SK-N-SH (cell line): ENCODE measurements at regions not wholly inside any gene's neighbourhood (a gene's known extent, or its start where the extent isn't known, plus 50 kb on each side); places are given as distances from the start of the nearest gene placed in this dataset.
"Not testable (repeated sequence)": the region's sequence is repeated elsewhere in the genome, so short reads cannot be mapped to it uniquely, and the experiment has no call there.

Experiments
- CTCF ChIA-PET: fragments of 300-600, 350-600 bp; formaldehyde crosslinking; extraction: SDS; loops from one replicate; lab custom pipeline; 2021; lab: Yijun Ruan, JAX
- POLR2A ChIA-PET: fragments of 350-600 bp; sonication (Branson Sonifier 250); formaldehyde crosslinking; extraction: SDS; loops from one replicate; lab custom pipeline; 2020; ENCODE audit warnings: antibody characterized with exemption, inconsistent platforms; lab: Yijun Ruan, JAX
- DNase-seq: peaks from one replicate; pipeline ENCODE4 v3.0.0; 2012
- H2AFZ ChIP-seq: fragments of 200-600 bp; sonication (generic); 2 replicates; pipeline ENCODE4 v1.8.1; 2016; ENCODE audit warnings: antibody characterized with exemption, mild to moderate bottlenecking, low read depth
- H3F3A ChIP-seq: fragments of 200-600 bp; sonication (generic); replicated peaks from 2 replicates; pipeline ENCODE3; 2016; ENCODE audit warnings: antibody characterized with exemption, mild to moderate bottlenecking; ENCODE audit not compliant: insufficient read depth
- H3K27ac ChIP-seq, 2 experiments: fragments of 200-500 bp in 1 of 2; fragments of 200-600 bp in 1 of 2; sonication (Bioruptor generic) in 1 of 2; sonication (generic), shearing (Covaris generic) in 1 of 2; 2 replicates each; pipeline versions ENCODE4 v1.5.1 to v1.6.1; 2014 to 2016; ENCODE audit warnings: low read depth in 2 of 2, inconsistent platforms in 1 of 2, low read length in 1 of 2, mild to moderate bottlenecking in 1 of 2, mixed read lengths in 1 of 2
- H3K27me3 ChIP-seq: fragments of 200-600 bp; sonication (generic), shearing (Covaris generic); 2 replicates; pipeline ENCODE4 v1.6.1; 2016; ENCODE audit warnings: mixed run types; ENCODE audit not compliant: insufficient read depth
- H3K36me3 ChIP-seq, 2 experiments: fragments of 200-500 bp in 1 of 2; fragments of 200-600 bp in 1 of 2; sonication (Bioruptor generic) in 1 of 2; sonication (generic) in 1 of 2; replicated peaks in 1 of 2; 2 replicates each; pipeline versions ENCODE3 to v1.5.1; 2014 to 2016; ENCODE audit warnings: low read length in 1 of 2, mild to moderate bottlenecking in 1 of 2; ENCODE audit not compliant: insufficient read depth in 2 of 2, control insufficient read depth in 1 of 2
- H3K4me1 ChIP-seq, 2 experiments: fragments of 200-500 bp in 1 of 2; fragments of 200-600 bp in 1 of 2; sonication (Bioruptor generic) in 1 of 2; sonication (generic), shearing (Covaris generic) in 1 of 2; 2 replicates each; pipeline versions ENCODE4 v1.5.1 to v1.6.1; 2014 to 2016; ENCODE audit warnings: low read depth in 1 of 2, low read length in 1 of 2, mixed run types in 1 of 2; ENCODE audit not compliant: insufficient read depth in 2 of 2, control insufficient read depth in 1 of 2
- H3K4me2 ChIP-seq: fragments of 200-600 bp; sonication (generic), shearing (Covaris generic); 2 replicates; pipeline ENCODE4 v1.6.1; 2017; ENCODE audit warnings: mixed run types
- H3K4me3 ChIP-seq, 2 experiments: fragments of 200-500 bp in 1 of 2; fragments of 200-600 bp in 1 of 2; sonication (Bioruptor generic) in 1 of 2; sonication (generic), shearing (Covaris generic) in 1 of 2; 2 replicates each; pipeline versions ENCODE4 v1.5.1 to v1.8.1; 2014 to 2016; ENCODE audit warnings: low read depth in 2 of 2, inconsistent platforms in 1 of 2, low read length in 1 of 2, mild to moderate bottlenecking in 1 of 2, mixed read lengths in 1 of 2, moderate library complexity in 1 of 2
- H3K79me2 ChIP-seq: fragments of 200-600 bp; sonication (generic); 2 replicates; pipeline ENCODE4 v1.8.1; 2017; ENCODE audit warnings: mild to moderate bottlenecking; ENCODE audit not compliant: insufficient read depth
- H3K9ac ChIP-seq: fragments of 200-600 bp; sonication (generic); 2 replicates; pipeline ENCODE4 v1.6.1; 2017; ENCODE audit warnings: mixed run types
- H3K9me2 ChIP-seq: fragments of 200-600 bp; sonication (generic); 2 replicates; pipeline ENCODE4 v1.6.1; 2017; ENCODE audit warnings: mixed run types
- H3K9me3 ChIP-seq: fragments of 200-600 bp; sonication (generic); 2 replicates; pipeline ENCODE4 v1.6.1; 2017; ENCODE audit warnings: mixed run types, mild to moderate bottlenecking, moderate library complexity
- H4K20me1 ChIP-seq: fragments of 200-600 bp; sonication (generic); 2 replicates; pipeline ENCODE4 v1.6.1; 2017; ENCODE audit warnings: mild to moderate bottlenecking, mixed run types; ENCODE audit not compliant: insufficient read depth
- CHD2 ChIP-seq: fragments of 150-350 bp; IDR thresholded peaks from 2 replicates; pipeline ENCODE4 v1.6.1; 2018; ENCODE audit warnings: low read length; ENCODE audit not compliant: partially characterized antibody
- EP300 ChIP-seq, 2 experiments: IDR thresholded peaks; 2 replicates each; pipeline versions ENCODE4 v1.4.0 to v1.6.1; 2012; ENCODE audit warnings: borderline replicate concordance in 1 of 2, low read depth in 1 of 2, low read length in 1 of 2
- GATA2 ChIP-seq: sonication (generic); formaldehyde crosslinking; IDR thresholded peaks from 2 replicates; pipeline ENCODE4 v1.5.0; 2020; ENCODE audit warnings: mild to moderate bottlenecking, missing genetic modification reagents
- JUND ChIP-seq: IDR thresholded peaks from 2 replicates; pipeline ENCODE4 v1.4.0; 2012
- MEF2A ChIP-seq: IDR thresholded peaks from 2 replicates; pipeline ENCODE4 v1.4.0; 2012; ENCODE audit warnings: low read depth, borderline replicate concordance
- POLR2AphosphoS5 ChIP-seq: IDR thresholded peaks from 2 replicates; pipeline ENCODE4 v1.6.1; 2012; ENCODE audit warnings: low read depth, low read length
- RCOR1 ChIP-seq: fragments of 150-350 bp; IDR thresholded peaks from 2 replicates; pipeline ENCODE4 v1.6.1; 2017; ENCODE audit warnings: antibody characterized with exemption, low read length
- RXRA ChIP-seq: IDR thresholded peaks from 2 replicates; pipeline ENCODE4 v1.4.0; 2012; ENCODE audit warnings: low read depth, mild to moderate bottlenecking, borderline replicate concordance
- SIN3A ChIP-seq: IDR thresholded peaks from 2 replicates; pipeline ENCODE4 v1.6.1; 2012; ENCODE audit warnings: low read depth, mild to moderate bottlenecking, low read length, moderate library complexity, borderline replicate concordance
- SMC3 ChIP-seq: IDR thresholded peaks from 2 replicates; pipeline ENCODE4 v1.6.1; 2012; ENCODE audit warnings: low read depth, low read length, improper control_type of control experiment
- WGBS: methylation state at CpG from one replicate; pipeline ENCODE4 v1.1.6; 2017; ENCODE audit warnings: low lambda C conversion rate; 5-methylcytosine and 5-hydroxymethylcytosine counted together
- TF ChIP-seq, protein P1 (sequence below): IDR thresholded peaks from 2 replicates; pipeline ENCODE4 v1.4.0; 2012; ENCODE audit warnings: low read depth, borderline replicate concordance
- TF ChIP-seq, protein P2 (sequence below): IDR thresholded peaks from 2 replicates; pipeline ENCODE4 v1.6.1; 2012; ENCODE audit warnings: mild to moderate bottlenecking, low read depth, low read length, moderate library complexity
- TF ChIP-seq, protein P3 (sequence below): IDR thresholded peaks from 2 replicates; pipeline ENCODE4 v1.4.0; 2012; ENCODE audit warnings: low read depth, borderline replicate concordance
- TF ChIP-seq, protein P4 (sequence below): IDR thresholded peaks from 2 replicates; pipeline ENCODE4; 2012

DNA sequence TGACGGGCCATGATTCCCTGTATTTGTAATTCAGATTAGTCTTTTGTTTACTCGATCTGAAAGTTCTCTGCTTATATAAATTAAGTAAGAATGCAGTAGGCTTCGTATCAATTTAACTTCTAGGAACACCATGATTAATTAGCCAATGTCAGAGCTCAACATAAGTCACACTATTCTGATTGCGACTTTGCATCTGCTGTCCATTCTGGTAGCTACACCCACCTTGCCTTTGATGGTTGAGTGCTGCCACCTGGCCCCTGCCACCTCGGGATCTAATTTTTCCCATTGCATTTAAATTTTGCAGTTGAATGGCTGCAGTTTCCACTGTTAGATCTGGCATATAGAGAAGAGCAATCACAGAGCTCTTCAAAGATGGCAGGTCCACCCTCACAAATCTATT lies 140.0 kb downstream of the LTN1 start:
- ChIA-PET POLR2A (no interaction called here), CTCF (no interaction called here)
- Histone ChIP-seq H3K4me2 (no peak overlapping the region), H3K4me1 (no peaks in the 10 kb centered on the region), H3K36me3 (no peaks in the 10 kb centered on the region), H3F3A (no peaks in the 10 kb centered on the region), H2AFZ (no peak overlapping the region)
- no peak for TF ChIP-seq JUND
- TF ChIP-seq POLR2AphosphoS5: no peak
- TF ChIP-seq GATA2 (CRISPR knock-in tag): no peak
- TF ChIP-seq SIN3A: no peak
- TF ChIP-seq, protein P1, sequence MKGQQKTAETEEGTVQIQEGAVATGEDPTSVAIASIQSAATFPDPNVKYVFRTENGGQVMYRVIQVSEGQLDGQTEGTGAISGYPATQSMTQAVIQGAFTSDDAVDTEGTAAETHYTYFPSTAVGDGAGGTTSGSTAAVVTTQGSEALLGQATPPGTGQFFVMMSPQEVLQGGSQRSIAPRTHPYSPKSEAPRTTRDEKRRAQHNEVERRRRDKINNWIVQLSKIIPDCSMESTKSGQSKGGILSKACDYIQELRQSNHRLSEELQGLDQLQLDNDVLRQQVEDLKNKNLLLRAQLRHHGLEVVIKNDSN: no peak
- TF ChIP-seq CHD2: no peak
- TF ChIP-seq SMC3: no peak
- TF ChIP-seq, all 33 proteins: peak for 0
- no peaks in the 10 kb centered on the region for H4K20me1 ChIP-seq
- no peak overlapping the region for H3K27ac ChIP-seq
- DNase-seq: no peak
- no peaks in the 10 kb centered on the region for H3K9me2 ChIP-seq
- WGBS: 55% methylated on average over 5 of the region's 5 CpGs
- no peaks in the 10 kb centered on the region for H3K79me2 ChIP-seq
- no peaks in the 10 kb centered on the region for H3K9me3 ChIP-seq
- no peaks in the 10 kb centered on the region for H3K27me3 ChIP-seq
- H3K4me3 ChIP-seq: no peak overlapping the region
- H3K9ac ChIP-seq: no peak overlapping the region

DNA sequence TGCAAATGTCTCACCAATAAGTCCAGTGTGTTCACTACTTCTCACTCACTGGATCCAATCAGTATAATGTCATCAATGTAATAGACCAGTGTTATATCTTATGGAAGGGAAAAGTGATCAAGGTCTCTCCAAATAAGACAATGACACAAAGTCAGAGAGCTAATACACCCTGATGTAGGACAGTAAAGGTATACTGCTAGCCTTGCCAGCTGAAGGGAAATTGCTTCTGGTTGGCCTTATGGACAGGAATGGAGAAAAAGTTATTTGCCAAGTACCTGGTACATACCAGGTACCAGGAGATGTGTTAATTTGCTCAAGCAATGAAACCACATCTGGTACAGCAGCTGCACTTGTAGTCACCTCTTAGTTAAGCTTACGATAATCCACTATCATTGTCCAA lies 141.0 kb downstream of the LTN1 start:
- H3K79me2 ChIP-seq: no peaks in the 10 kb centered on the region
- ChIA-PET CTCF (no interaction called here), POLR2A (no interaction called here)
- H3K4me2 ChIP-seq: no peak overlapping the region
- H3K4me3 ChIP-seq: no peak overlapping the region
- H2AFZ ChIP-seq: no peak overlapping the region
- H3K9me2 ChIP-seq: no peaks in the 10 kb centered on the region
- H3F3A ChIP-seq: no peaks in the 10 kb centered on the region
- no peaks in the 10 kb centered on the region for H3K4me1 ChIP-seq
- WGBS: 100% methylated on average over 1 of the region's 1 CpG
- no peak overlapping the region for H3K9ac ChIP-seq
- no peak for DNase-seq
- no peak for TF ChIP-seq MEF2A
- TF ChIP-seq EP300 (IDR thresholded peaks at IDR 0.05; ENCODE audit: borderline replicate concordance in 1 of 2, low read depth in 1 of 2, low read length in 1 of 2): no peak
- TF ChIP-seq, protein P2, sequence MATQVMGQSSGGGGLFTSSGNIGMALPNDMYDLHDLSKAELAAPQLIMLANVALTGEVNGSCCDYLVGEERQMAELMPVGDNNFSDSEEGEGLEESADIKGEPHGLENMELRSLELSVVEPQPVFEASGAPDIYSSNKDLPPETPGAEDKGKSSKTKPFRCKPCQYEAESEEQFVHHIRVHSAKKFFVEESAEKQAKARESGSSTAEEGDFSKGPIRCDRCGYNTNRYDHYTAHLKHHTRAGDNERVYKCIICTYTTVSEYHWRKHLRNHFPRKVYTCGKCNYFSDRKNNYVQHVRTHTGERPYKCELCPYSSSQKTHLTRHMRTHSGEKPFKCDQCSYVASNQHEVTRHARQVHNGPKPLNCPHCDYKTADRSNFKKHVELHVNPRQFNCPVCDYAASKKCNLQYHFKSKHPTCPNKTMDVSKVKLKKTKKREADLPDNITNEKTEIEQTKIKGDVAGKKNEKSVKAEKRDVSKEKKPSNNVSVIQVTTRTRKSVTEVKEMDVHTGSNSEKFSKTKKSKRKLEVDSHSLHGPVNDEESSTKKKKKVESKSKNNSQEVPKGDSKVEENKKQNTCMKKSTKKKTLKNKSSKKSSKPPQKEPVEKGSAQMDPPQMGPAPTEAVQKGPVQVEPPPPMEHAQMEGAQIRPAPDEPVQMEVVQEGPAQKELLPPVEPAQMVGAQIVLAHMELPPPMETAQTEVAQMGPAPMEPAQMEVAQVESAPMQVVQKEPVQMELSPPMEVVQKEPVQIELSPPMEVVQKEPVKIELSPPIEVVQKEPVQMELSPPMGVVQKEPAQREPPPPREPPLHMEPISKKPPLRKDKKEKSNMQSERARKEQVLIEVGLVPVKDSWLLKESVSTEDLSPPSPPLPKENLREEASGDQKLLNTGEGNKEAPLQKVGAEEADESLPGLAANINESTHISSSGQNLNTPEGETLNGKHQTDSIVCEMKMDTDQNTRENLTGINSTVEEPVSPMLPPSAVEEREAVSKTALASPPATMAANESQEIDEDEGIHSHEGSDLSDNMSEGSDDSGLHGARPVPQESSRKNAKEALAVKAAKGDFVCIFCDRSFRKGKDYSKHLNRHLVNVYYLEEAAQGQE: no peak
- TF ChIP-seq, protein P3, sequence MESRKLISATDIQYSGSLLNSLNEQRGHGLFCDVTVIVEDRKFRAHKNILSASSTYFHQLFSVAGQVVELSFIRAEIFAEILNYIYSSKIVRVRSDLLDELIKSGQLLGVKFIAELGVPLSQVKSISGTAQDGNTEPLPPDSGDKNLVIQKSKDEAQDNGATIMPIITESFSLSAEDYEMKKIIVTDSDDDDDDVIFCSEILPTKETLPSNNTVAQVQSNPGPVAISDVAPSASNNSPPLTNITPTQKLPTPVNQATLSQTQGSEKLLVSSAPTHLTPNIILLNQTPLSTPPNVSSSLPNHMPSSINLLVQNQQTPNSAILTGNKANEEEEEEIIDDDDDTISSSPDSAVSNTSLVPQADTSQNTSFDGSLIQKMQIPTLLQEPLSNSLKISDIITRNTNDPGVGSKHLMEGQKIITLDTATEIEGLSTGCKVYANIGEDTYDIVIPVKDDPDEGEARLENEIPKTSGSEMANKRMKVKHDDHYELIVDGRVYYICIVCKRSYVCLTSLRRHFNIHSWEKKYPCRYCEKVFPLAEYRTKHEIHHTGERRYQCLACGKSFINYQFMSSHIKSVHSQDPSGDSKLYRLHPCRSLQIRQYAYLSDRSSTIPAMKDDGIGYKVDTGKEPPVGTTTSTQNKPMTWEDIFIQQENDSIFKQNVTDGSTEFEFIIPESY: no peak
- no peak for TF ChIP-seq RCOR1
- TF ChIP-seq RXRA: no peak
- TF ChIP-seq POLR2AphosphoS5: no peak
- no peak for TF ChIP-seq JUND
- TF ChIP-seq, protein P4, sequence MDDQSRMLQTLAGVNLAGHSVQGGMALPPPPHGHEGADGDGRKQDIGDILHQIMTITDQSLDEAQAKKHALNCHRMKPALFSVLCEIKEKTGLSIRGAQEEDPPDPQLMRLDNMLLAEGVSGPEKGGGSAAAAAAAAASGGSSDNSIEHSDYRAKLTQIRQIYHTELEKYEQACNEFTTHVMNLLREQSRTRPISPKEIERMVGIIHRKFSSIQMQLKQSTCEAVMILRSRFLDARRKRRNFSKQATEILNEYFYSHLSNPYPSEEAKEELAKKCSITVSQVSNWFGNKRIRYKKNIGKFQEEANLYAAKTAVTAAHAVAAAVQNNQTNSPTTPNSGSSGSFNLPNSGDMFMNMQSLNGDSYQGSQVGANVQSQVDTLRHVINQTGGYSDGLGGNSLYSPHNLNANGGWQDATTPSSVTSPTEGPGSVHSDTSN: no peak
- H3K27me3 ChIP-seq: no peaks in the 10 kb centered on the region
- H3K36me3 ChIP-seq: peaks cover 0 to 2% of the 10 kb centered on the region in 2 experiments
- H3K9me3 ChIP-seq: no peaks in the 10 kb centered on the region
- H3K27ac ChIP-seq: no peak overlapping the region
- no peaks in the 10 kb centered on the region for H4K20me1 ChIP-seq

DNA sequence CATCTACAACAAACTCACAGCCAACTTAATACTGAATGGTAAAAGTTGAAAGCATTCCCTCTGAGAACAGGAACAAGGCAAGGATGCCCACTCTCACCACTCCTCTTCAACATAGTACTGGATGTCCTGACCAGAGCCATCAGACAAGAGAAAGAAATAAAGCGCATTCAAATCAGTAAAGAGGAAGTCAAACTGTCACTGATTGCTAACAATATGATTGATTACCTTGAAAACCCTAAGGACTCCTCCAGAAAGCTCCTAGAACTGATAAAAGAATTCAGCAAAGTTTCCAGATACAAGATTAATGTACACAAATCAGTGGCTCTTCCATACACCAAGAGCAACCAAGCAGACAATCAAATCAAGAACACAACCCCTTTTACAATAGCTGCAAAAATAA lies 153.4 kb downstream of the LTN1 start:
- CTCF ChIA-PET, H3K9me3 ChIP-seq, H3K4me2 ChIP-seq, H4K20me1 ChIP-seq, H3K27ac ChIP-seq, DNase-seq, H3K9ac ChIP-seq, H3K79me2 ChIP-seq, H3K4me3 ChIP-seq, H3K9me2 ChIP-seq, H3F3A ChIP-seq, H3K27me3 ChIP-seq, H3K36me3 ChIP-seq, H3K4me1 ChIP-seq, H2AFZ ChIP-seq, POLR2A ChIA-PET: not testable (repeated sequence)
- 87% methylated on average over 1 of the region's 1 CpG for WGBS
